Stomach (tissue), 8 donors: ENCODE measurements at regions not wholly inside any gene's neighbourhood (a gene's known extent, or its start where the extent isn't known, plus 50 kb on each side); places are given as distances from the start of the nearest gene placed in this dataset.

ENCODE experiments used
- DNase-seq, 2 donors: peaks; one replicate each; pipeline versions ENCODE4 v3.0.0 to v3.0.0-alpha.2; 2013 to 2019
- H3K27ac ChIP-seq, 5 donors: fragments of 200-600 bp in 4 of 5; sonication (generic) in 4 of 5; one replicate each; pipeline ENCODE4 v1.5.1; 2013 to 2019; ENCODE audit warnings: mild to moderate bottlenecking in 1 of 5, moderate library complexity in 1 of 5
- H3K27me3 ChIP-seq, 3 donors: fragments of 200-600 bp; sonication (generic); one replicate each; pipeline ENCODE4 v1.5.1; 2017 to 2019; ENCODE audit warnings: mixed run types in 1 of 3
- H3K36me3 ChIP-seq, 4 donors: fragments of 200-600 bp; sonication (generic); 1 replicate in 3 of 4; 2 replicates in 1 of 4; pipeline ENCODE4 v1.5.1; 2016 to 2019
- H3K4me1 ChIP-seq, 4 donors: fragments of 200-600 bp; sonication (generic); one replicate each; pipeline ENCODE4 v1.5.1; 2016 to 2019
- H3K4me3 ChIP-seq, 4 donors: fragments of 200-600 bp; sonication (generic) in 3 of 4; one replicate each; pipeline ENCODE4 v1.5.1; 2016 to 2019; ENCODE audit warnings: mild to moderate bottlenecking in 1 of 4
- H3K9me3 ChIP-seq, 4 donors: fragments of 200-600 bp; sonication (generic); one replicate each; pipeline ENCODE4 v1.5.1; 2016 to 2019
- CTCF ChIP-seq, 7 experiments: fragments of 450-650 bp in 4 of 7; fragments of 200-600 bp in 3 of 7; sonication (generic) in 3 of 7; IDR thresholded peaks; one replicate each; pipeline ENCODE4 v1.5.1; 2016 to 2019; ENCODE audit warnings: antibody characterized with exemption in 7 of 7, control low read depth in 2 of 7, mild to moderate bottlenecking in 1 of 7
- EP300 ChIP-seq: sonication (generic); formaldehyde crosslinking; IDR thresholded peaks from one replicate; pipeline ENCODE4 v1.6.1; 2017; ENCODE audit warnings: antibody characterized with exemption
- POLR2A ChIP-seq, 4 donors: fragments of 450-650 bp; IDR thresholded peaks; one replicate each; pipeline ENCODE4 v1.6.1; 2016; ENCODE audit warnings: antibody characterized with exemption in 4 of 4, control low read depth in 2 of 4, mild to moderate bottlenecking in 1 of 4, moderate library complexity in 1 of 4
- POLR2AphosphoS5 ChIP-seq, 3 donors: sonication (generic); formaldehyde crosslinking; IDR thresholded peaks; one replicate each; pipeline ENCODE4 v1.6.1; 2016; ENCODE audit warnings: antibody characterized with exemption in 3 of 3
- WGBS, 5 donors: extraction: QIAGEN DNeasy Blood & Tissue Kit in 3 of 5; methylation state at CpG; one replicate each; pipeline versions ENCODE4 v1.1.5 to v1.1.7; 2013 to 2018; 5-methylcytosine and 5-hydroxymethylcytosine counted together
- intact Hi-C: fragments of 100-400 bp; cut with DNase I; formaldehyde crosslinking; loops from one replicate; pipeline ENCODE4 v1.15.1; 2023; ENCODE audit warnings: low total_unique reads
- donor health status: healthy with polysubstance abuse.
- donor health status: Bipolar disorder and iron deficiency.
- donor health status: healthy.

- Histone ChIP-seq H3K4me1 (no peaks in the 10 kb centered on the region), H3K27me3 (no peaks in the 10 kb centered on the region), H3K36me3 (no peaks in the 10 kb centered on the region), H3K9me3 (peaks cover 0 to 9% (median 2%) of the 10 kb centered on the region in 4 donors), H3K4me3 (no peak overlapping the region), H3K27ac (no peak overlapping the region)
- 84 to 90% (median 85%) methylated on average over 9 of the region's 9 CpGs for WGBS, 5 donors
- intact Hi-C loops: no loop called here
- TF ChIP-seq POLR2A (IDR thresholded peaks at IDR 0.05): no peak
- no peak for TF ChIP-seq POLR2AphosphoS5 (IDR thresholded peaks at IDR 0.05)
- no peak for TF ChIP-seq CTCF (IDR thresholded peaks at IDR 0.05)
- TF ChIP-seq EP300: no peak
- DNase-seq: no peak
Observed at GRCh38 chr1:221239792-221240191, 360.5 kb downstream of the HLX start.

GRCh38 chr1:221240690-221241089 lies 361.4 kb downstream of the HLX start:
- Histone ChIP-seq H3K36me3 (no peaks in the 10 kb centered on the region), H3K4me3 (no peak overlapping the region), H3K4me1 (no peaks in the 10 kb centered on the region), H3K9me3 (peaks cover 0 to 9% (median 2%) of the 10 kb centered on the region in 4 donors), H3K27ac (no peak overlapping the region), H3K27me3 (no peaks in the 10 kb centered on the region)
- intact Hi-C loops: no loop called here
- WGBS, 5 donors: 69 to 87% (median 84%) methylated on average over 1 of the region's 1 CpG
- no peak for TF ChIP-seq EP300
- TF ChIP-seq POLR2A (IDR thresholded peaks at IDR 0.05): no peak
- no peak for TF ChIP-seq POLR2AphosphoS5 (IDR thresholded peaks at IDR 0.05)
- no peak for TF ChIP-seq CTCF (IDR thresholded peaks at IDR 0.05)
- no peak for DNase-seq

- no peak overlapping the region for H3K4me3 ChIP-seq
- WGBS, 5 donors: 67 to 92% (median 82%) methylated on average over 1 of the region's 1 CpG
- intact Hi-C loops: no loop called here
- no peak overlapping the region for H3K27ac ChIP-seq
- no peaks in the 10 kb centered on the region for H3K4me1 ChIP-seq
- no peaks in the 10 kb centered on the region for H3K36me3 ChIP-seq
- no peak for TF ChIP-seq CTCF (IDR thresholded peaks at IDR 0.05)
- no peak for TF ChIP-seq POLR2A (IDR thresholded peaks at IDR 0.05)
- TF ChIP-seq POLR2AphosphoS5 (IDR thresholded peaks at IDR 0.05): no peak
- no peak for TF ChIP-seq EP300
- no peaks in the 10 kb centered on the region for H3K27me3 ChIP-seq
- peaks cover 0 to 5% (median 2%) of the 10 kb centered on the region in 4 donors for H3K9me3 ChIP-seq
- no peak for DNase-seq
Observed at GRCh38 chr1:221241157-221241556, 361.9 kb downstream of the HLX start.

GRCh38 chr1:221241592-221241991 lies 362.3 kb downstream of the HLX start:
- H3K27ac ChIP-seq: no peak overlapping the region
- no peak overlapping the region for H3K4me3 ChIP-seq
- no peaks in the 10 kb centered on the region for H3K36me3 ChIP-seq
- 59 to 75% (median 69%) methylated on average over 2 of the region's 2 CpGs for whole genome bisulfite sequencing, 5 donors
- no peaks in the 10 kb centered on the region for H3K27me3 ChIP-seq
- peak in 1 of 2 donors; percentile 47 for DNase-seq
- peaks cover 0 to 2% (median under 1%) of the 10 kb centered on the region in 4 donors for H3K9me3 ChIP-seq
- intact Hi-C loops: no loop called here
- TF ChIP-seq CTCF (IDR thresholded peaks at IDR 0.05): no peak
- no peak for TF ChIP-seq POLR2AphosphoS5 (IDR thresholded peaks at IDR 0.05)
- no peak for TF ChIP-seq POLR2A (IDR thresholded peaks at IDR 0.05)
- TF ChIP-seq EP300: no peak
- H3K4me1 ChIP-seq: no peaks in the 10 kb centered on the region
